Left ventricle myocardium superior (tissue), 1 donor: ENCODE measurements at regions not wholly inside any gene's neighbourhood (a gene's known extent, or its start where the extent isn't known, plus 50 kb on each side); places are given as distances from the start of the nearest gene placed in this dataset.
A peak's percentile ranks its signal among the peaks of the same experiment; 100 is the strongest.

Source experiments
- ATAC-seq: fragments of 200-7000 bp; cut with Tn5 transposase; one replicate; pipeline ENCODE4 v1.9.1; 2020; ENCODE audit warnings: mild to moderate bottlenecking, moderate library complexity
- DNase-seq: peaks from one replicate; pipeline ENCODE4 v3.0.0-alpha.2; 2020
- intact Hi-C: fragments of 100-400 bp; cut with micrococcal nuclease; formaldehyde crosslinking; loops from one replicate; pipeline ENCODE4 v1.11.0; 2022
- donor health status: DM: no; HTN: yes; CAD: no; lungs with severe emphysema.

GRCh38 chr21:39064325-39065012, 118.8 kb downstream of the PSMG1 start:
- intact Hi-C loops: no loop called here
- DNase-seq: no peak
- no peak for ATAC-seq

- ATAC-seq: no peak
- intact Hi-C loops: no loop called here
- DNase-seq: no peak
These were observed 119.7 kb downstream of the PSMG1 start for GRCh38 chr21:39063517-39063916.

DNA sequence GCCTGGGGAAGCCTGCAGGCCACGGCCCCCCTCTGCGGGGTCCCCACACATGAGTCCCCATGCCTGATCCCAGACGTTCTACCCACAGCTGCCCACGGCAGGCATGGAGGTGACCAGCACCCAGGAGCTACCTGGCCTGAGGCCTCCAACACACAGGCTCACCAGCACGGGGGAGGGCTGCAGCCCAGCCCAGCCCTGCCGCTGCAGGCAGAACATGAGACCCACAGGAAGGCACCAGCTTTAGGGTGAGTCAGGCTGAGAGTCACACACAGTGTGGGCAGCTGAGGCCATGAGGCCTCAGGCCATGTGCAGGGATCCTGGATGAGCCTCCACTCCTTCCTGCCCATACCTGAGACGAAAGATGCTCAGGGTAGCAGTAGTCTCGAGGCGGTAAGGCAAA, 121.1 kb downstream of the PSMG1 start:
- no peak for DNase-seq
- intact Hi-C loops: no loop called here
- no peak for ATAC-seq

DNA sequence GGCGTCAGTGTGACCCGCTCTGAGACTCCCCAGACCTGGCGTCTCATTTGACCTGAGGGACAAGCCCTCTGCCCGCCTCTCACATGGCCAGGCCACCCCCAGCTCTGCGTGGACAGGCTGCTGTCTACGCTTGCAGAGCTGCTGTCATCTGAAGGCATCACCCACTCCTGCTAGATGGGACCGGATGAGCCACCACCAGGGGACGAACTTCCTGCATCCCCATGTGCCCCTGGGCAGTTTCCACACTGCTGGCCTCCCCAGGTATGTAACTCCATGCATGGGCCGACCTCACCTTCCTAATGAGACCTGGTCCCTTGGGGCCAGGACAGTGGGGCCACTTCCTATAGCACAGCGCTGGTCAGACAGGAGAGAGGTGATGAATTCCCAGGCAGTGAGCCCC, 121.5 kb downstream of the PSMG1 start:
- intact Hi-C loops: no loop called here
- ATAC-seq (no peak), DNase-seq (no peak)

DNA sequence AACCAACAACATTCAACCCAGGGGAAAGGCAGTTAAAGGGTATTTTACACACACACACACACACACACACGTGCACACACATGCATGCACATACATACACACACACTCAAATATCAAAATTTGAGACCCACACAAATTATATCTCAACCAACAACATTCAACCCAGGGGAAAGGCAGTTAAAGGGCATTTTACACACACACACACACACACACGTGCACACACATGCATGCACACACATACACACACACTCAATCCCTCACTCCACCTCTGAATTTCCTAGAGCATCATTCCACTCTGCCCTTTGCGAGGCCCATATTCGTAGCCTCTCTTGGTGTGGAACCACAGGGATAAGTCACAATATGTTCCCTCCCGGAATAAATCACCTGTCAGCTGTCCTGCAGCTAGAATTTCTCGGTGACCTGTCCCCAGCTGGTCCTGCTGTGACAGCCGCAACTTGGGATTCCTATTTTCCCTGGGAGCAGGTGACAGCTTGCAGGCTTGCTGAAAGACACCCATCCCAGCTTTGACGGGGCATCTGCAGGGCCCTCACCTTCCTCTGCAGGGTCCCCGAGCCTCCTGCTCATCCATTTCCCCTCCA, 122.7 kb downstream of the PSMG1 start:
- DNase-seq: no peak
- no peak for ATAC-seq
- intact Hi-C loops: no loop called here

- no peak for DNase-seq
- ATAC-seq: no peak
- intact Hi-C loops: no loop called here
These were observed 126.1 kb downstream of the PSMG1 start for GRCh38 chr21:39057121-39057520.

- ATAC-seq (no peak), DNase-seq (no peak)
- intact Hi-C loops: no loop called here
These were observed 126.6 kb downstream of the PSMG1 start for GRCh38 chr21:39056636-39057035.

DNA sequence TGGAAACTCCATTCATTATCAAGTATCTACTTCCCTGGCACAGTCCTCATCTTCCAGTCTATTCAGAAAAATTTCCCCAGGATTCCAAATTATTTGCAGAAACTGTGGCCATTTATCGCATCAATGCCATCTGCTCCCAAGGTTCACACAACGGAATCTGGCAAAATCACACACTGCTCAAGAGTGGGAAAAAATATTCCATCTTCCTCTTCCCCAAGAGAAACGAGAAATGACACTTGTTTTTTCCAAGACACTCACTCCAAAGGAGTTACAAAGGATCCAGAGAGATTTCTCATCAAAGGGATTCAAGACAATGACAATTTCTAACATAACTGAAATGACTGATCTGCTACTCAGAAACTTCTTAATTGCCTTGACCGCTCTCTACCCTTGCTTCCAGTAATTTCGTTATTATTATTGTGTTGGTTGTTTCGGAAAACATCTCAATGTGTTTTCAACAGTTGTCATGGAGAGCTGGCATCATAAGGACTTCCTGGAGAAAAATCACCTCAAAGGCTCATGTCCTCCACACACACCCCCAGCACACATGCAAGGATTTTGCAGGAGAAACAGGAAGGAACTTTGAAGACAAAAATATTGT, 128.0 kb downstream of the PSMG1 start:
- ATAC-seq (peak; percentile 43), DNase-seq (no peak)
- intact Hi-C loops: no loop called here

- no peak for DNase-seq
These were observed 129.2 kb downstream of the PSMG1 start for GRCh38 chr21:39054066-39054465.

GRCh38 chr21:39053126-39053525, 130.1 kb downstream of the PSMG1 start:
- no peak for ATAC-seq
- DNase-seq: no peak
- intact Hi-C loops: no loop called here

More at GRCh38 chr21:39054066-39054465, 129.2 kb downstream of the PSMG1 start:
- ATAC-seq: no peak
- intact Hi-C loops: no loop called here

DNA sequence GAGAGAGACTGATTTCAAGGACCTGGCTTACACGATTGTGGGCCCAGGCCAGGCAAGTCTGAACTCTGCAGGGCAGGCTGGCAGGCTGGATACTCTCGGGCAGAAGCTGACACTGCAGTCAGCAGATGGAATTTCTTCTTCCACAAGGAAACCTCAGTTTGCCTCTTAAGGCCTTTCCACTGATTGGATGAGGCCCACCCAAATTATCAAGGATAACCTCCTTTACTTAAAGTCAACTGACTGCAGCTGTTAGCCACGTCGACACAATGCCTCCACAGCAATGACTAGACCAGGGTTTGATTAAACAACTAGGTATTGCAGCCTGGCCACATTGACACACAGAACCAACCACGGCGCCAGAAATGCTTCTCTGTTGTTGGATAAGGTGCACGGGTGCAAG, 130.5 kb downstream of the PSMG1 start:
- DNase-seq (no peak), ATAC-seq (no peak)
- intact Hi-C loops: no loop called here

DNA sequence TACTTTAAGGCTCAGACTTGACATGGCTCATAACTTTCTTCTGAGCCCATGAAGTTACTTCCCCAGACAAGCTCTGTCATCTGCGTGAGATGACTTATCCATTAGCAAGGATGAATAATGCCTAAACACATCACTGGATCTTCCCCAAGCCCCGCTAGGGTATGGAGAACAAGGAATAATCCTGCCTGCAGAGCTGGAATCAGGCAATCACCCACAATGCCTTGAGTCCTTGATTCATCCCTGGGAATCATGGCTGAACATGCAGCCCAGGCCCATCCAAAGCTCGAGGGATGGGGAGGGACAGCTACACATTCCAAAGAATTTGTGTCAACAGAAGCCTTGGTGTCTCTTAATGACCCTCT, 131.7 kb downstream of the PSMG1 start:
- intact Hi-C loops: no loop called here
- ATAC-seq: no peak
- DNase-seq: no peak

DNA sequence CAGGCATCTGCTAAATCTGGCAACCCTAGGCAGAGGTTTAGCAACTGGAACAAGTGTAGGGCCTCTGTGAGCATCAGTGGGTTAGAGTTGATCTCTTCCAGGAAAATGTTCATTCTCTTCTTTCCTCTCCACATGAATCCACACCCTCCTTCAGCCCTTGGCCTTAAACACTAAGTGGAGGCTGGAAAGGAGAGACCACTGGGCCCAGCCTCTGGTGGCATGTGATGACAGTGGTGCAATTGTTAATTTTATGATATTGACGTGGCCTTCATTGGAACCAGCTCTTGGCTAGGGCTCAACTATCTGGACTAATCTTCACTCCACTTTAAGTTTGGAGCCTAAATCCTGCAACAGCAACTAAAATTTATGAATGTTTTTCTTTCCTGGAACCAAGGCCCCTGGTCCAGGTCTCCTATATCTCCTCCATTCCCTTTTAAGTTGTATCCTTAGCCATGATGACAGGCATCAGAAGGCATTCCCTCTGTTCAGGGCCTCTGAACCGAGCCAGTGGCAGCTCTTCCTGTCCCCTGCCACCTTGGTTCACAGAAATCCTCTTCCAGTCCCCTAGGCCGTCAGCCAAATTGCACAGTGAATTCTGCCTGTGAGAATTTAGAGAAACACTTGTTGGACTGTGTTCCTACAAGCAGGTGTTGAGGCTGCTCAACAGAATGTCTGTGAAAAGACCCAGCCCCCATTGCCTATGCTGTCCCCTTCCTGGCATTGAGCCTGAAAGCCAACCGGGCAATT, 132.2 kb downstream of the PSMG1 start:
- intact Hi-C loops: no loop called here
- peak; percentile 63 for ATAC-seq
- no peak for DNase-seq

DNA sequence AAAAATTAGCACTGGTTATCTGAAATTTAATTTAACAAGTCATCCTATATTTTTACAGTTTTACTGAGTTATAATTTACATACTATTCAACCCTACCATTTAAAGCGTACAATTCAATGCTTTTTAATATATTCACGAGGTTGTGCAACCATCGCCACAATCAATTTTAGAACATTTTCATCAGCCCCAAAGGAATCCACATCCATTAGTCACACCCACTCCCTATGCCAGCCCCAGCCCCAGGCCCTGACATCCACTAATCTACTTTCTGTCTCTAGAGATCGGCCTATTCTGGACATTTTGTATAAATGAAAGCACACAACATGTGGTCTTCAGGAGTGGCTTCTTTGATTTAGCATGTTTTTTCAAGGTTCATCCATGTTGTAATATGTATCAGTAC, 134.7 kb downstream of the PSMG1 start:
- intact Hi-C loops: no loop called here
- no peak for ATAC-seq
- DNase-seq: no peak

DNA sequence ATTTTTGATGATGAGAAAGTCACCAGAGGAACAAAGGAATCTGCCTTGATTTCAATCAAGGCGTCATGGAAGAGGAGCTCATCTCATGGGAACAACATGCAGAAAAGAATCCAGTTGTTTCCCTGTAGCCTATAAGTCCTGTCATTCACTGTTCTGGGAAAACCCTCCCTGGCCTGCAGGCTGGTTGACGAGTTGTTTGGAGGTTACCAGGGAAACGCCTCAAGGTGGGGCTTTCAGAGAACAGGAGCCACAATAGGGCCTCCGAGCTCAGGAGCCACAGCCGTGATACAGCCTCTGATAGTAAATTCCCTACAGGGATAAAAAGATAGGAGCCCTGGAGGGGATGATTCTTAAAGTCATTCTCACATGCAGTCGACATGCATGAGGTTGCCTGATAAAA, 135.2 kb downstream of the PSMG1 start:
- ATAC-seq: peak; percentile 60
- no peak for DNase-seq
- intact Hi-C loops: no loop called here

DNA sequence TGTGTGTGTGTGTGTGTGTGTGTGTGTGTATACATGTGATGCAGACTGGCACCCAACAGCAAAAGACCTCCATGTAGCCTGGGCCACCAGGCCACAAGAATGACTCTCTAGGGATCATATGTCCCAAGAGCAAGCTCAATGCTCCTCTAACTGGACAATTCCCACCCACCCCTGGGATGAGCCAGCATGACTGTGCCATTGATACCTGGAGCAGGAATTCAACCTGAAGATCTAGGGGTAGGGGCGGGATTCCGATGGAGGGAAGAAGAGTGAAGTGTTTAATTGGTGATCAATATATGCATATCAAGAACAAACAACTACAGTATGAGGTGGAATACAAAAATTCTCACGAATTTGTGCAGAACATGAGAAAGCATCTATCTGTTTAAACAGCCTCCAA, 136.2 kb downstream of the PSMG1 start:
- DNase-seq: no peak
- intact Hi-C loops: no loop called here
- ATAC-seq: no peak

DNA sequence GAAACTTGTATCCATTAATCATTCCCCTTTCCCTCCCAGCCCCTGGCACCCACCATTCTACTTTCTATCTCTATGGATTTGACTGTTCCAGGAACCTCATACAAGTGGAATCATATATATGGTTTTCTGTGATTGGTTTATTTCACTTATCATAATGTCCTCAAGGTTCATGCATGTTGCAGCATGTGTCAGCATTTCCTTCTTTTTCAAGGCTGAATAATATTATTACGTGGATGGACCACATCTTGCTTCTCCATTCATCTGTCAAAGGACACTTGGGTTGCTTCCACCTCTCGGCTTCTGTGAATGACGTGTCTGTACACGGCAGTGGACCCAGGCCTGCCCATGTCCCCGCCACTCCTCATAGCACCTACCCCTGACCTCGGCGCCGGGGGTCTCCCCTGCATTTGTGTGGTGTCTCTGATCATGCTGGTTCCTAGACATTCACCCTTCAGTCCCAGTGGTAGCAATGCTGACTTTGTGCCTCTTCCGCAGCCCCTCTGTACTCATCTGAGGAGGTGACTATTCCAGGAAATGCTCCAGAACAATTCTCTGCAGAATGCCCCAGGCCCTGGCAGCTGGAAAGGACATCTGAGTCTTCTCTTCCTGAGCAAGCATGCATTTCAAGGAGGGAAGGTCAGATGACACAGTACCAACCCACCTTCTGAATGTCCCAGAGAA, 136.9 kb downstream of the PSMG1 start:
- DNase-seq (no peak), ATAC-seq (no peak)
- intact Hi-C loops: no loop called here

DNA sequence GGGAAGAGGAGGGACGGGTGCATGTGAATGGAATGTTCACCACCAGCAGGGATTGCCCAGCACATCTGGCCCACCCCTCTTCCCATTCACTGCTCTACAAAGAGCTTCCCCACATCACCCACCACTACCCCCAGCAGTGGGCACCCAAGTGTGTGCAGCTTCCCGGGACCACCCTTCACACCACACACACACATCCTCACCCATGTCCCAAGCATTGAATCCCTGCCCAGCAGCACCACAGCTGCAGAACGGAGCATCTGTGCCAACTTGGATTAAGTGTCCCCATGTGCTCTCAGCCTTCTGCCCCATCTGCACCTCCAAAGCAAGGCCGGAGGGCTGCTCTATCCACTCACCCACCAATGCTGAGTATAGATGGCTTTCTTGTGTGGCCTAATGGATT, 141.4 kb downstream of the PSMG1 start:
- ATAC-seq: no peak
- no peak for DNase-seq
- intact Hi-C loops: no loop called here

- intact Hi-C loops: no loop called here
- ATAC-seq (peak; percentile 70), DNase-seq (no peak)
These were observed 142.6 kb downstream of the PSMG1 start for GRCh38 chr21:39040494-39041110.
